Kidney (tissue), 13 donors: ENCODE measurements at regions not wholly inside any gene's neighbourhood (a gene's known extent, or its start where the extent isn't known, plus 50 kb on each side); places are given as distances from the start of the nearest gene placed in this dataset.

Source experiments
- DNase-seq, 5 donors: peaks; one replicate each; pipeline ENCODE4 v3.0.0-alpha.2; 2013 to 2020
- FAIRE-seq: peaks from 2 replicates; lab custom pipeline; 2012; peaks lifted over from hg19 to GRCh38; lab: Jason Lieb, UNC
- H3K27ac ChIP-seq, 2 donors: one replicate each; pipeline ENCODE4 v1.7.0; 2013; ENCODE audit warnings: low read depth in 2 of 2, low read length in 2 of 2, inconsistent platforms in 1 of 2
- H3K27me3 ChIP-seq: one replicate; pipeline ENCODE4 v1.7.1; 2013; ENCODE audit warnings: low read length, inconsistent platforms; ENCODE audit not compliant: control insufficient read depth, insufficient read depth
- H3K36me3 ChIP-seq, 3 donors: one replicate each; pipeline versions ENCODE4 v1.7.0 to v1.7.1; 2013; ENCODE audit warnings: low read length in 3 of 3, control low read depth in 1 of 3, inconsistent platforms in 1 of 3; ENCODE audit not compliant: insufficient read depth in 3 of 3, control insufficient read depth in 2 of 3
- H3K4me1 ChIP-seq, 3 donors: one replicate each; pipeline versions ENCODE4 v1.7.0 to v1.7.1; 2013; ENCODE audit warnings: low read length in 3 of 3, inconsistent platforms in 1 of 3, low read depth in 1 of 3; ENCODE audit not compliant: control insufficient read depth in 2 of 3, insufficient read depth in 2 of 3
- H3K4me3 ChIP-seq, 3 donors: one replicate each; pipeline versions ENCODE4 v1.7.0 to v1.8.1; 2013; ENCODE audit warnings: low read length in 3 of 3, control low read depth in 1 of 3, inconsistent platforms in 1 of 3
- H3K9ac ChIP-seq, 3 donors: one replicate each; pipeline versions ENCODE4 v1.7.0 to v1.7.1; 2013; ENCODE audit warnings: low read length in 3 of 3, control low read depth in 1 of 3, inconsistent platforms in 1 of 3
- H3K9me3 ChIP-seq, 3 donors: one replicate each; pipeline versions ENCODE4 v1.7.0 to v1.7.1; 2013; ENCODE audit warnings: low read length in 3 of 3, control low read depth in 1 of 3, inconsistent platforms in 1 of 3; ENCODE audit not compliant: control insufficient read depth in 2 of 3, insufficient read depth in 1 of 3
- CTCF ChIP-seq: IDR thresholded peaks from 3 replicates; pipeline ENCODE4 v1.5.1; 2012; ENCODE audit warnings: mild to moderate bottlenecking, moderate library complexity, borderline replicate concordance; ENCODE audit not compliant: insufficient read depth; ENCODE audit errors: extremely low read depth
- intact Hi-C: fragments of 100-400 bp; cut with DNase I; formaldehyde crosslinking; loops from one replicate; pipeline ENCODE4 v1.11.1; 2022
- donor health status: control.
- donor health status: control.
- donor health status: control.
- donor health status: control.
- donor health status: control.
- donor health status: DM: yes; HTN: yes; CAD: no.
- donor health status: Normal renal cell carcinoma (clear cell type).

- no peak for TF ChIP-seq CTCF
- Histone ChIP-seq H3K4me3 (no peak overlapping the region), H3K27me3 (no peaks in the 10 kb centered on the region), H3K36me3 (no peaks in the 10 kb centered on the region), H3K27ac (no peak overlapping the region), H3K9ac (no peak overlapping the region), H3K4me1 (no peaks in the 10 kb centered on the region), H3K9me3 (no peaks in the 10 kb centered on the region)
- DNase-seq (no peak), FAIRE-seq (no peak)
- intact Hi-C loops: no loop called here
These were observed 114.3 kb upstream of the ZC3H12C start for GRCh38 chr11:109978895-109979294.

- H3K36me3 ChIP-seq: no peaks in the 10 kb centered on the region
- intact Hi-C loops: no loop called here
- H3K4me3 ChIP-seq: no peak overlapping the region
- H3K27ac ChIP-seq: no peak overlapping the region
- DNase-seq (no peak), FAIRE-seq (no peak)
- no peak for TF ChIP-seq CTCF
- H3K4me1 ChIP-seq: no peaks in the 10 kb centered on the region
- H3K9ac ChIP-seq: no peak overlapping the region
- no peaks in the 10 kb centered on the region for H3K27me3 ChIP-seq
- H3K9me3 ChIP-seq: no peaks in the 10 kb centered on the region
These were observed 112.1 kb upstream of the ZC3H12C start for GRCh38 chr11:109981031-109981636.

- Histone ChIP-seq H3K4me1 (no peaks in the 10 kb centered on the region), H3K36me3 (no peaks in the 10 kb centered on the region), H3K9me3 (no peaks in the 10 kb centered on the region), H3K27me3 (no peaks in the 10 kb centered on the region), H3K9ac (no peak overlapping the region), H3K4me3 (no peak overlapping the region), H3K27ac (no peak overlapping the region)
- FAIRE-seq (no peak), DNase-seq (no peak)
- no peak for TF ChIP-seq CTCF
- intact Hi-C loops: no loop called here
These were observed 109.8 kb upstream of the ZC3H12C start for GRCh38 chr11:109983358-109983757.
